ENCODE measurements at regions not wholly inside any gene's neighbourhood (a gene's known extent, or its start where the extent isn't known, plus 50 kb on each side); places are given as distances from the start of the nearest gene placed in this dataset.
"Not testable (repeated sequence)": the region's sequence is repeated elsewhere in the genome, so short reads cannot be mapped to it uniquely, and the experiment has no call there.

DNA sequence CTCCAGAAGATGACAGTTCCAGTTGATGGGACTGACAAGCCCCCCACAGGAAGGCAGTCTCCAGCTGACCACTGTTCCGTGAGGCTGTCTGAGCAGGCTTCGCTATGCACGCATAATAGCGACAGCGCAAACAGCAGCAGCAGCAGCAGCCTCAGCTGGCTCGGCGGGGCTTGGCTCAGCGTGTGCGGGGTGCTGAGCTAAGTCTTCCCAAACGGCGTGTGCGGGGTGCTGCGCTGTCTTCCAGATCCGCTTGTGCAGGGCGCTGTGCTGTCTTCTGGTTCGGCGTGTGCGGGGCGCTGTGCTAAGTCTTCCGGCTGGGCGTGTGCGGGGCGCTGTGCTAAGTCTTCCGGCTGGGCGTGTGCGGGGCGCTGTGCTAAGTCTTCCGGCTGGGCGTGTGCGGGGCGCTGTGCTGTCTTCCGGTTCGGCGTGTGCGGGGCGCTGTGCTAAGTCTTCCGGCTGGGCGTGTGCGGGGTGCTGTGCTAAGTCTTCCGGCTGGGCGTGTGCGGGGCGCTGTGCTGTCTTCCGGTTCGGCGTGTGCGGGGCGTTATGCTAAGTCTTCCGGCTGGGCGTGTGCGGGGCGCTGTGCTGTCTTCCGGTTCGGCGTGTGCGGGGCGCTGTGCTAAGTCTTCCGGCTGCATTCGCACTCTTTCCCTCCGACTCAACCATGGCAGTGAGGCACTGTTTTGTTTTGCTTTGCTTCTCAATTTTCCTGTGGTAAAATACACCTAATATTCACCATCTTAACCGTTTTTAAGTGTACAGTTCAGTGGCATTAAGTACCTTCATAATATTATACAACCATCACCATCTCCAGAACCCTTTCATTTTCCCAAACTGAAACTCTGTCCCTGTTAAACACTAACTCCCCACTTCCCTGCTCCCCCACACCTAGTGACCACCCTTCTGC is 156.1 kb downstream of the BMP7 start:
- not testable (repeated sequence) for DNase-seq

DNA sequence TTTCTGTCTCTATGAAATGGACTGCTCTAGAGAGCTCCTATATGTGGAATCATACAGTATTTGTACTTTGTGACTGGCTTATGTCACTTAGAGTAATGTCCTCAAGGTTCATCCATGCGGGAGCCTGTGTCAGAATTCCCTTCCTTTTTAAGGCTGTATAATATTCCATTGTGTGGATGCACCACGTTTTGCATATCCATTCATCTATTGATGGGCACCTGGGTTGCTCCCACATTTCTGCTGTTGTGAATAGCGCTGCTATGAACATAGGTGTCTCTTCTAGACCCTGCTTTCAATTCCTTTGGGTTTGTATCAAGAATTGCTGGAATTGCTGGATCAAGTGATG is 155.4 kb downstream of the BMP7 start:
- no peak for DNase-seq

DNA sequence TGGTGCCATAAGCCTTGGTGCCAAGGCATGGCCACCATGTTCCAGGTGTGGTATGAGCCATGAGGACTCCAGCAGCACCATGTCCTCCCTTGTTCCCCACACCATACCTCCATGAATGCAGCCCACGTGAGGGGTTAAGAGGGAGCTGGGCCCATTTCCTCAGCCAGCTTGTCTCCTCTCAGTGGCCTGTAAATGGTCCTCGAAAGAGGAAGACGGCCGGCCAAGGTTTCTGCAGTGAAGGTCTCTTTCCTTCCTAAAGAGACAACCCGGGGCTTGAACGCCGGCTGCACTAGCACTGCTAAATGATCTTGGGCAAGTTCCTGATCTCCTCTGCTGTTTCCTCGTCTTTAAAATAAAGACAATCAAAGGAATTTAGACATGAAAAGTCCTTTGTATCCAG is 154.0 kb downstream of the BMP7 start:
- no peak for DNase-seq

DNA sequence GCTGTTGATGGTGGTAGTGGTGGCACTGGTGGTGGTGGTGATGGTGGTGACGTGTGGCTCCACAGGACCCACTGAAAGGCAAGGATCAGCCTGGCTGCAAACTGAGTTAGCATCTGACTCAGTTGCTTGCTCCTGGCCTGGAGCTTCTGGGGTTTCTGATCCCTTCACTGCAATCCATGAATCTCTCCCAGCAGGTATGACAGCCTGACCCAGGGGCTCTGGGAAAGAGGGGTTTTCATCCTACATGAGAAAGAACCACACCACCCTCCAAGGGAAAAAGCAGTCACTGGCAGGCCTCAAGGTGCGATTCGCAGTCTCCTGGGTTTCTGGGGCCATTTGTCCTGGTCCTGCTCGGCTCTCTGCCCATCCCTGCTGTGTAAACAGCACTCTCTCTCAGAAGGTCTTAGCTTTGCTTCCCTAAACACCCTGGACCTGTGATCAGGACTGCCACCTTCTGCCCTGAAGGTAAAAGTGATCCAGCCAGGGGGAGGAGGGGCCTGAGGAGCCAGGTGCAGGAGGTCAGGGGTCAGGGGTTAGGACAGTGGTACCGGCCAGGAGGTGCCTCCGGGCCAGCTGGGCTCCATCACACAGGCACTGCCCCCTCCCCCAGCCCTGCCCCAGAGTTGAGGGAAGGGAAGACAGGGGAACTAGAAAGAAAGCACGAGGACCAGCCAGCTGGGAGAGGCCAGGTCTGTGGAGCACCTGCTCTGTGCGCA is 152.0 kb downstream of the BMP7 start:
- no peak for DNase-seq

DNA sequence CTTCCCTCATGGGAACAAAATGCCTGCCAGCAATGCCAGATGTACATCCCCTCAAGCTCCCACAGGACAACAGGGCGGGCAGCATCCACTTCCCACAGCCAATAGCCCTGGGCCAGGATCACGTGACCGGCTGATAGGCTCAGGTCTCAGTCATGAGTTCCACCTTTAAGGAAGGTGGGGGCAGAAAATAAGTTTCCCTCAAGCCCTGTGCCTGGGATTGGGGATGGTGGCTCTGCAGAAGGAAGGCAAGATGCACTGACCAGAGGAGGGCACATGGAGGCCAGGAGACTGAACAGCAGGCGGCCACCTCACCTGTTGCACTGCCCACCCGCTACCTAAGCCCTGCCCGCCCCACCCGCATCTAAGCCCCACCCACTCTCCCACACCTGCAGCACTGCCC is 149.1 kb downstream of the BMP7 start:
- DNase-seq: no peak

DNA sequence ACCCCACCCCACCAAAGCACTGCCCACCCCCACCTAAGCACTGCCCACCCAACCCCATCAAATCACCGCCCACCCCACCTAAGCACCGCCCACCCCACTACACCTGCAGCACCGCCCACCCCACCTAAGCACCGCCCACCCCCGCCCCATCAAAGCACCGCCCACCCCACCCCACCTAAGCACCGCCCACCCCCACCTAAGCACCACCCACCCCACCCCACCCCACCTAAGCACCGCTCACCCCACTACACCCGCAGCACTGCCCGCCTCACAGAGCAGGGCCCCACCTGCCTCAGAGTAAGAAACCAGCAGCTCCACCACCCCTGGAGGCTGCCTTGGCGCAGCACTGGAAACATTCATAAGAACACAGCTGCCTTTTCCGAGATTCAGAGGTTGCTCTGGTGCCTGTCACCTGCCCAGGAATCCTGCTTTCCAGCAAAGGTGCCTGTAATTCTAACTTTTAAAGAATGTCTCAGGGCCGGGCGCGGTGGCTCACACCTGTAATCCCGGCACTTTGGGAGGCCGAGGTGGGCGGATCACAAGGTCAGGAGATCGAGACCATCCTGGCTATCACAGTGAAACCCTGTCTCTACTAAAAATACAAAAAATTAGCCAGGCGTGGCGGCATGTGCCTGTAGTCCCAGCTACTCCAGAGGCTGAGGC is 148.2 kb downstream of the BMP7 start:
- DNase-seq: no peak

All from CD4-positive, alpha-beta T cell treated with Interleukin-6 for 4 hours (primary cell).